H1 (cell line): ENCODE measurements at regions not wholly inside any gene's neighbourhood (a gene's known extent, or its start where the extent isn't known, plus 50 kb on each side); places are given as distances from the start of the nearest gene placed in this dataset.

ENCODE experiments used
- CTCF ChIA-PET: fragments of 300-600 bp; sonication (Branson Sonifier 250); formaldehyde crosslinking; loops from one replicate; lab custom pipeline; 2021; ENCODE audit not compliant: partially characterized antibody; lab: Charles Lee
- POLR2A ChIA-PET: fragments of 300-600 bp; sonication (Branson Sonifier 250); formaldehyde crosslinking; loops from one replicate; lab custom pipeline; 2021; ENCODE audit warnings: inconsistent platforms; ENCODE audit not compliant: partially characterized antibody; lab: Charles Lee
- DNase-seq, 2 experiments: peaks; one replicate each; pipeline versions ENCODE4 v3.0.0 to v3.0.0-alpha.2; 2010 to 2022; ENCODE audit warnings: low spot score in 2 of 2, low read depth in 1 of 2, mixed read lengths in 1 of 2
- FAIRE-seq: peaks from 2 replicates; lab custom pipeline; 2011; peaks lifted over from hg19 to GRCh38; lab: Jason Lieb, UNC
- H2AFZ ChIP-seq: 2 replicates; pipeline ENCODE4 v1.8.1; 2012; ENCODE audit warnings: low read length, inconsistent platforms
- H2AK5ac ChIP-seq: 2 replicates; pipeline ENCODE4 v1.6.1; 2013; ENCODE audit warnings: low read depth, low read length
- H2BK120ac ChIP-seq: replicated peaks from 2 replicates; pipeline ENCODE3; 2013; ENCODE audit warnings: low read depth, low read length, inconsistent platforms
- H2BK12ac ChIP-seq: 2 replicates; pipeline ENCODE4 v1.6.1; 2013; ENCODE audit warnings: low read depth, low read length
- H2BK15ac ChIP-seq: 2 replicates; pipeline ENCODE4 v1.6.1; 2013; ENCODE audit warnings: low read length
- H2BK20ac ChIP-seq: 2 replicates; pipeline ENCODE4 v1.6.1; 2013; ENCODE audit warnings: low read length
- H2BK5ac ChIP-seq: 2 replicates; pipeline ENCODE4 v1.6.1; 2013; ENCODE audit warnings: low read depth, low read length
- H3K14ac ChIP-seq: 2 replicates; pipeline ENCODE4 v1.6.1; 2013; ENCODE audit warnings: inconsistent platforms; ENCODE audit not compliant: insufficient read length
- H3K18ac ChIP-seq: 2 replicates; pipeline ENCODE4 v1.6.1; 2013; ENCODE audit warnings: low read length; ENCODE audit errors: extremely low read depth
- H3K23ac ChIP-seq: 2 replicates; pipeline ENCODE4 v1.6.1; 2013; ENCODE audit warnings: inconsistent platforms; ENCODE audit not compliant: insufficient read length
- H3K23me2 ChIP-seq: 2 replicates; pipeline ENCODE4 v1.6.1; 2013; ENCODE audit warnings: low read depth, low read length
- H3K27ac ChIP-seq: 2 replicates; pipeline ENCODE4 v1.6.1; 2011; ENCODE audit warnings: low read depth, low read length, inconsistent platforms
- H3K27me3 ChIP-seq, 4 experiments: replicated peaks in 1 of 4; 1 replicate in 1 of 4; 2 replicates in 3 of 4; pipeline versions ENCODE4 v1.6.1 to v1.8.1; 2011 to 2013; ENCODE audit warnings: low read length in 3 of 4, mild to moderate bottlenecking in 3 of 4, inconsistent platforms in 2 of 4, mixed read lengths in 2 of 4, moderate library complexity in 1 of 4; ENCODE audit not compliant: control insufficient read depth in 3 of 4, insufficient read depth in 3 of 4; ENCODE audit errors: extremely low read depth in 1 of 4
- H3K36me3 ChIP-seq, 4 experiments: 2 replicates each; pipeline versions ENCODE4 v1.6.1 to v1.8.1; 2011 to 2013; ENCODE audit warnings: mild to moderate bottlenecking in 4 of 4, low read length in 3 of 4, moderate library complexity in 2 of 4, control low read depth in 1 of 4, inconsistent platforms in 1 of 4; ENCODE audit not compliant: insufficient read depth in 4 of 4, control insufficient read depth in 2 of 4
- H3K4ac ChIP-seq: replicated peaks from 2 replicates; pipeline ENCODE3; 2013; ENCODE audit warnings: low read length, low read depth, mixed read lengths, inconsistent platforms; ENCODE audit not compliant: insufficient read length
- H3K4me1 ChIP-seq, 4 experiments: replicated peaks in 1 of 4; 1 replicate in 1 of 4; 2 replicates in 3 of 4; pipeline versions ENCODE4 v1.6.1 to v1.8.1; 2011 to 2013; ENCODE audit warnings: low read length in 3 of 4, inconsistent platforms in 2 of 4, mixed read lengths in 1 of 4; ENCODE audit not compliant: insufficient read depth in 4 of 4, control insufficient read depth in 3 of 4
- H3K4me2 ChIP-seq, 2 experiments: 2 replicates each; pipeline versions ENCODE4 v1.6.1 to v1.8.1; 2011 to 2013; ENCODE audit warnings: low read depth in 2 of 2, low read length in 2 of 2, control low read depth in 1 of 2, inconsistent platforms in 1 of 2, mild to moderate bottlenecking in 1 of 2; ENCODE audit not compliant: insufficient read depth in 1 of 2
- H3K4me3 ChIP-seq, 4 experiments: fragments of 200-600, 300-600 bp in 1 of 4; sonication (generic), shearing (Covaris generic), sonication (Bioruptor Twin) in 1 of 4; 2 replicates each; pipeline versions ENCODE4 v1.5.1 to v1.8.1; 2011 to 2016; ENCODE audit warnings: low read length in 4 of 4, low read depth in 3 of 4, control low read depth in 2 of 4, inconsistent platforms in 2 of 4, mild to moderate bottlenecking in 2 of 4, mixed read lengths in 1 of 4, moderate library complexity in 1 of 4; ENCODE audit not compliant: insufficient read depth in 2 of 4; ENCODE audit errors: extremely low read depth in 1 of 4
- H3K56ac ChIP-seq: replicated peaks from 2 replicates; pipeline ENCODE3; 2013; ENCODE audit warnings: low read depth, mild to moderate bottlenecking, mixed read lengths, low read length, inconsistent platforms; ENCODE audit not compliant: insufficient read length
- H3K79me1 ChIP-seq: 2 replicates; pipeline ENCODE4 v1.6.1; 2013; ENCODE audit warnings: low read depth, low read length, control low read depth
- H3K79me2 ChIP-seq, 2 experiments: 2 replicates each; pipeline versions ENCODE4 v1.6.1 to v1.8.1; 2012 to 2013; ENCODE audit warnings: low read length in 2 of 2, mild to moderate bottlenecking in 2 of 2, inconsistent platforms in 1 of 2; ENCODE audit not compliant: insufficient read depth in 2 of 2, control insufficient read depth in 1 of 2
- H3K9ac ChIP-seq, 4 experiments: replicated peaks in 1 of 4; 1 replicate in 1 of 4; 2 replicates in 3 of 4; pipeline versions ENCODE4 v1.6.1 to v1.8.1; 2011 to 2013; ENCODE audit warnings: low read depth in 3 of 4, low read length in 3 of 4, control low read depth in 2 of 4, mild to moderate bottlenecking in 2 of 4, moderate library complexity in 2 of 4, inconsistent platforms in 1 of 4; ENCODE audit errors: extremely low read depth in 1 of 4
- H3K9me3 ChIP-seq, 2 experiments: 2 replicates each; pipeline versions ENCODE4 v1.6.1 to v1.8.1; 2012 to 2013; ENCODE audit warnings: mild to moderate bottlenecking in 2 of 2, moderate library complexity in 2 of 2, control low read depth in 1 of 2, inconsistent platforms in 1 of 2, low read depth in 1 of 2, low read length in 1 of 2, mixed read lengths in 1 of 2; ENCODE audit not compliant: insufficient read depth in 2 of 2
- H4K20me1 ChIP-seq, 2 experiments: replicated peaks in 1 of 2; 2 replicates each; pipeline versions ENCODE3 to v1.8.1; 2011 to 2013; ENCODE audit warnings: inconsistent platforms in 2 of 2, low read length in 2 of 2, mild to moderate bottlenecking in 1 of 2; ENCODE audit not compliant: insufficient read depth in 2 of 2, control insufficient read depth in 1 of 2
- H4K5ac ChIP-seq: 2 replicates; pipeline ENCODE4 v1.6.1; 2013; ENCODE audit warnings: low read length, low read depth, mixed read lengths, inconsistent platforms; ENCODE audit not compliant: insufficient read length
- H4K8ac ChIP-seq: 2 replicates; pipeline ENCODE4 v1.8.0; 2013; ENCODE audit warnings: mild to moderate bottlenecking, moderate library complexity, low read length, inconsistent platforms; ENCODE audit not compliant: insufficient read depth; ENCODE audit errors: extremely low read depth
- H4K91ac ChIP-seq: replicated peaks from 2 replicates; pipeline ENCODE3; 2013; ENCODE audit warnings: low read length, mixed read lengths, inconsistent platforms; ENCODE audit not compliant: insufficient read length
- ASH2L ChIP-seq: fragments of 200-600, 300-600 bp; sonication (generic); IDR thresholded peaks from one replicate; pipeline ENCODE4 v1.7.1; 2017; ENCODE audit warnings: low read length
- ATF2 ChIP-seq: IDR thresholded peaks from 2 replicates; pipeline ENCODE4 v1.6.1; 2012; ENCODE audit warnings: low read length, inconsistent platforms
- CTBP2 ChIP-seq: IDR thresholded peaks from 2 replicates; pipeline ENCODE4 v1.7.0; 2011; ENCODE audit warnings: borderline replicate concordance, mild to moderate bottlenecking, moderate library complexity, mixed read lengths, low read length; ENCODE audit not compliant: insufficient read depth, insufficient read length
- EP300 ChIP-seq, 2 experiments: IDR thresholded peaks; 1 replicate in 1 of 2; 2 replicates in 1 of 2; pipeline ENCODE4 v1.6.1; 2011 to 2012; ENCODE audit warnings: low read depth in 2 of 2, low read length in 2 of 2, mild to moderate bottlenecking in 2 of 2, borderline replicate concordance in 1 of 2, inconsistent platforms in 1 of 2, moderate library complexity in 1 of 2
- KDM1A ChIP-seq: fragments of 200-600, 300-600 bp; sonication (generic); IDR thresholded peaks from 2 replicates; pipeline ENCODE4 v1.7.1; 2016; ENCODE audit warnings: mild to moderate bottlenecking, low read length, borderline replicate concordance
- RBBP5 ChIP-seq: IDR thresholded peaks from 2 replicates; pipeline ENCODE4 v1.7.1; 2012; ENCODE audit warnings: low read depth, mild to moderate bottlenecking, inconsistent platforms, low read length, moderate library complexity, borderline replicate concordance
- RFX5 ChIP-seq: IDR thresholded peaks from 2 replicates; pipeline ENCODE4 v1.6.1; 2011; ENCODE audit warnings: low read depth, low read length, improper control_type of control experiment, borderline replicate concordance
- RXRA ChIP-seq: IDR thresholded peaks from 2 replicates; pipeline ENCODE4 v1.6.1; 2011; ENCODE audit warnings: low read depth, mild to moderate bottlenecking, low read length, moderate library complexity; ENCODE audit not compliant: insufficient read depth
- SIN3A ChIP-seq, 2 experiments: IDR thresholded peaks in 1 of 2; conservative IDR thresholded peaks in 1 of 2; 2 replicates each; pipeline ENCODE4 v1.6.1; 2011 to 2012; ENCODE audit warnings: low read length in 2 of 2, improper control_type of control experiment in 1 of 2, low read depth in 1 of 2, mild to moderate bottlenecking in 1 of 2
- SP2 ChIP-seq: IDR thresholded peaks from 2 replicates; pipeline ENCODE4 v1.6.1; 2012; ENCODE audit warnings: mild to moderate bottlenecking, low read length, inconsistent platforms
- SP4 ChIP-seq: IDR thresholded peaks from 2 replicates; pipeline ENCODE4 v1.6.1; 2012; ENCODE audit warnings: low read length, inconsistent platforms
- TEAD4 ChIP-seq: IDR thresholded peaks from 2 replicates; pipeline ENCODE4 v1.6.1; 2012; ENCODE audit warnings: low read depth, low read length, inconsistent platforms, mixed read lengths
- WGBS, 2 experiments: shearing (Covaris generic) in 1 of 2; methylation state at CpG; one replicate each; pipeline versions ENCODE4 v1.1.6 to v1.1.7; 2013 to 2015; ENCODE audit warnings: low lambda C conversion rate in 2 of 2, mixed read lengths in 2 of 2, inconsistent platforms in 1 of 2, low coverage in 1 of 2, missing lambda C conversion rate in 1 of 2; ENCODE audit not compliant: insufficient replicate concordance in 2 of 2, insufficient coverage in 1 of 2, insufficient read length in 1 of 2; ENCODE audit errors: extremely low coverage in 1 of 2, missing lambda C conversion rate in 1 of 2; 5-methylcytosine and 5-hydroxymethylcytosine counted together

GRCh38 chr5:112579599-112580170, 158.0 kb upstream of the APC start:
- H2BK20ac ChIP-seq, result no peak overlapping the region
- H3K14ac ChIP-seq, result no peak overlapping the region
- DNase-seq, result no peak
- no peaks in the 10 kb centered on the region for H3K4me1 ChIP-seq
- no peak overlapping the region for H3K9ac ChIP-seq
- no peak for FAIRE-seq
- H4K91ac ChIP-seq, result no peak overlapping the region
- no peaks in the 10 kb centered on the region for H3K27me3 ChIP-seq
- peaks cover 0 to 2% of the 10 kb centered on the region in 2 experiments for H4K20me1 ChIP-seq
- H2AFZ ChIP-seq, result no peak overlapping the region
- H2BK120ac ChIP-seq, result no peak overlapping the region
- 0 out of 4 replicates have a peak, but pooled peaks cover 0 to under 1% of the 10 kb centered on the region in 2 experiments for H3K9me3 ChIP-seq
- CTCF ChIA-PET, result interaction anchor here (0.6 to 2.2 kb wide), 4 partner anchors 8 to 113 kb away, joined by 4 to 8 read pairs (median 4); no protein-coding TSS in a partner anchor
- H2BK15ac ChIP-seq, result no peak overlapping the region
- H2BK5ac ChIP-seq, result no peak overlapping the region
- H3K23me2 ChIP-seq, result no peaks in the 10 kb centered on the region
- no peak overlapping the region for H3K4me2 ChIP-seq
- no peak overlapping the region for H2BK12ac ChIP-seq
- H3K27ac ChIP-seq, result no peak overlapping the region
- H3K79me2 ChIP-seq, result no peaks in the 10 kb centered on the region
- POLR2A ChIA-PET, result no interaction called here
- no peak overlapping the region for H3K4ac ChIP-seq
- H3K18ac ChIP-seq, result no peak overlapping the region
- no peak overlapping the region for H4K5ac ChIP-seq
- no peaks in the 10 kb centered on the region for H3K79me1 ChIP-seq
- no peak overlapping the region for H4K8ac ChIP-seq
- no peak overlapping the region for H3K4me3 ChIP-seq
- no peaks in the 10 kb centered on the region for H3K36me3 ChIP-seq
- H2AK5ac ChIP-seq, result no peak overlapping the region
- 88% methylated on average over 1 of the region's 1 CpG; no CpG with 5 or more reads in 1 of the 2 experiments for WGBS, 2 experiments
- H3K56ac ChIP-seq, result no peak overlapping the region
- no peak overlapping the region for H3K23ac ChIP-seq
- TF ChIP-seq RXRA, result no peak
- TF ChIP-seq ATF2, result no peak
- no peak for TF ChIP-seq CTBP2
- TF ChIP-seq KDM1A, result no peak
- no peak for TF ChIP-seq SP2
- TF ChIP-seq TEAD4, result no peak
- no peak for TF ChIP-seq SIN3A (conservative IDR thresholded peaks at IDR 0.05 in 1 of 2, IDR thresholded peaks at IDR 0.05 in 1 of 2; ENCODE audit: low read depth in 1 of 2, low read length in 2 of 2)
- TF ChIP-seq EP300 (IDR thresholded peaks at IDR 0.05; ENCODE audit: borderline replicate concordance in 1 of 2, low read depth in 2 of 2, low read length in 2 of 2), result no peak
- TF ChIP-seq RFX5, result no peak
- TF ChIP-seq SP4, result no peak
- no peak for TF ChIP-seq ASH2L
- TF ChIP-seq RBBP5, result no peak
